GM23338 (cell line): ENCODE measurements at regions not wholly inside any gene's neighbourhood (a gene's known extent, or its start where the extent isn't known, plus 50 kb on each side); places are given as distances from the start of the nearest gene placed in this dataset.
"Not testable (repeated sequence)": the region's sequence is repeated elsewhere in the genome, so short reads cannot be mapped to it uniquely, and the experiment has no call there.

Source experiments
- ATAC-seq: fragments of 200-7000 bp; cut with Tn5 transposase; 3 replicates; pipeline ENCODE4 v1.9.1; 2020
- DNase-seq: peaks from one replicate; pipeline ENCODE4 v3.0.0-alpha.2; 2015; ENCODE audit warnings: low spot score
- H2AFZ ChIP-seq: fragments of 200-600 bp; sonication (generic); 2 replicates; pipeline ENCODE4 v1.8.0; 2016; ENCODE audit warnings: antibody characterized with exemption, mild to moderate bottlenecking, moderate library complexity
- H3F3A ChIP-seq: fragments of 200-600 bp; sonication (generic); replicated peaks from 2 replicates; pipeline ENCODE4 v1.8.0; 2017; ENCODE audit warnings: antibody characterized with exemption, mixed run types, low read depth
- H3K27ac ChIP-seq: fragments of 200-600 bp; sonication (generic); 2 replicates; pipeline ENCODE4 v1.6.1; 2016; ENCODE audit warnings: low read depth
- H3K27me3 ChIP-seq: fragments of 200-600 bp; sonication (generic); 2 replicates; pipeline ENCODE4 v1.8.0; 2016; ENCODE audit warnings: mild to moderate bottlenecking, mixed run types, moderate library complexity; ENCODE audit not compliant: insufficient read depth
- H3K36me3 ChIP-seq: fragments of 200-600 bp; sonication (generic); 2 replicates; pipeline ENCODE4 v1.8.0; 2016; ENCODE audit warnings: mild to moderate bottlenecking; ENCODE audit not compliant: insufficient read depth
- H3K4me1 ChIP-seq: fragments of 200-600 bp; sonication (generic); 2 replicates; pipeline ENCODE4 v1.8.0; 2016; ENCODE audit warnings: mild to moderate bottlenecking, moderate library complexity; ENCODE audit not compliant: insufficient read depth
- H3K4me2 ChIP-seq: fragments of 200-600 bp; sonication (generic); 2 replicates; pipeline ENCODE4 v1.7.1; 2017; ENCODE audit warnings: mixed run types
- H3K4me3 ChIP-seq: fragments of 200-600 bp; sonication (generic); 2 replicates; pipeline ENCODE4 v1.6.1; 2016; ENCODE audit warnings: mixed run types
- H3K79me2 ChIP-seq: fragments of 200-600 bp; sonication (generic); replicated peaks from 2 replicates; pipeline ENCODE4 v1.8.0; 2017; ENCODE audit warnings: mild to moderate bottlenecking; ENCODE audit not compliant: insufficient read depth
- H3K9me2 ChIP-seq: fragments of 200-600 bp; sonication (generic); 2 replicates; pipeline ENCODE4 v1.8.0; 2017; ENCODE audit not compliant: insufficient read depth
- H4K20me1 ChIP-seq: fragments of 200-600 bp; sonication (generic); replicated peaks from 2 replicates; pipeline ENCODE4 v1.8.0; 2017; ENCODE audit warnings: mild to moderate bottlenecking; ENCODE audit not compliant: insufficient read depth
- H3K27ac Mint-ChIP-seq: 2 replicates; pipeline ENCODE4 v1.8.0; 2020; ENCODE audit warnings: inconsistent platforms, mild to moderate bottlenecking, moderate library complexity, mixed read lengths
- H3K27me3 Mint-ChIP-seq: 3 replicates; pipeline ENCODE4 v1.8.0; 2022; ENCODE audit warnings: low read depth, mild to moderate bottlenecking, moderate library complexity, mixed read lengths, inconsistent platforms; ENCODE audit not compliant: insufficient read depth, poor library complexity
- H3K36me3 Mint-ChIP-seq: 3 replicates; pipeline ENCODE4 v1.8.0; 2021; ENCODE audit warnings: low read depth, mild to moderate bottlenecking, inconsistent platforms, moderate library complexity, mixed read lengths
- H3K4me1 Mint-ChIP-seq: 3 replicates; pipeline ENCODE4 v1.8.0; 2020; ENCODE audit warnings: mild to moderate bottlenecking, inconsistent platforms, mixed read lengths
- H3K4me3 Mint-ChIP-seq: 3 replicates; pipeline ENCODE4 v1.8.0; 2021; ENCODE audit warnings: moderate library complexity, mild to moderate bottlenecking, inconsistent platforms, mixed read lengths
- H3K9me3 Mint-ChIP-seq: 3 replicates; pipeline ENCODE4 v1.8.0; 2020; ENCODE audit warnings: moderate library complexity, mild to moderate bottlenecking, inconsistent platforms, mixed read lengths
- CREB1 ChIP-seq: fragments of 250-450 bp; sonication (Bioruptor Pico); IDR thresholded peaks from 2 replicates; pipeline ENCODE4 v1.5.0; 2020; ENCODE audit warnings: low read depth, mild to moderate bottlenecking, moderate library complexity
- EZH2 ChIP-seq: fragments of 200-600 bp; sonication (generic); IDR thresholded peaks from one replicate; pipeline ENCODE4 v1.8.0; 2017; ENCODE audit warnings: antibody characterized with exemption, mild to moderate bottlenecking, low read depth; ENCODE audit not compliant: unreplicated experiment
- EZH2phosphoT487 ChIP-seq: fragments of 200-600 bp; sonication (generic); IDR thresholded peaks from one replicate; pipeline ENCODE4 v1.8.1; 2018; ENCODE audit warnings: antibody characterized with exemption; ENCODE audit not compliant: unreplicated experiment
- NANOG ChIP-seq: IDR thresholded peaks from 2 replicates; pipeline ENCODE4 v1.6.1; 2016; ENCODE audit warnings: antibody characterized with exemption, borderline replicate concordance
- POLR2AphosphoS5 ChIP-seq: IDR thresholded peaks from 2 replicates; pipeline ENCODE4 v1.6.1; 2016; ENCODE audit warnings: antibody characterized with exemption, low read depth
- STAT1 ChIP-seq: IDR thresholded peaks from one replicate; pipeline ENCODE4 v1.6.1; 2016; ENCODE audit warnings: antibody characterized with exemption; ENCODE audit not compliant: unreplicated experiment
- ZNF114 ChIP-seq: fragments of 250-450 bp; sonication (Bioruptor Pico); IDR thresholded peaks from 2 replicates; pipeline ENCODE4 v1.5.0; 2020; ENCODE audit warnings: mild to moderate bottlenecking, moderate library complexity
- ZNF331 ChIP-seq: fragments of 250-450 bp; sonication (Bioruptor Pico); IDR thresholded peaks from 2 replicates; pipeline ENCODE4 v1.5.0; 2020; ENCODE audit warnings: low read depth, mild to moderate bottlenecking, moderate library complexity
- ZNF462 ChIP-seq: fragments of 250-450 bp; sonication (Bioruptor Pico); IDR thresholded peaks from 2 replicates; pipeline ENCODE4 v1.5.0; 2020; ENCODE audit warnings: mild to moderate bottlenecking, moderate library complexity
- TF ChIP-seq, protein P1 (sequence below): IDR thresholded peaks from one replicate; pipeline ENCODE4 v1.6.1; 2018; ENCODE audit warnings: antibody characterized with exemption; ENCODE audit not compliant: unreplicated experiment

GRCh38 chr18:66005831-66006588, 255.2 kb downstream of the CDH7 start:
- no peak overlapping the region for H3K4me2 ChIP-seq
- Mint-ChIP-seq H3K36me3 (peaks cover 7% of the 10 kb centered on the region; the same call in 1 of the 3 replicates), H3K27ac (no peak overlapping the region), H3K9me3 (peaks cover 10% of the 10 kb centered on the region), H3K4me3 (no peak overlapping the region), H3K4me1 (no peaks in the 10 kb centered on the region), H3K27me3 (peaks cover 2% of the 10 kb centered on the region)
- H3K79me2 ChIP-seq, result no peaks in the 10 kb centered on the region
- ATAC-seq (no peak), DNase-seq (no peak)
- H3K4me3 ChIP-seq, result no peak overlapping the region
- H3K27me3 ChIP-seq, result no peaks in the 10 kb centered on the region
- H4K20me1 ChIP-seq, result no peaks in the 10 kb centered on the region
- no peak overlapping the region for H3K27ac ChIP-seq
- no peaks in the 10 kb centered on the region for H3K4me1 ChIP-seq
- no peaks in the 10 kb centered on the region for H3K36me3 ChIP-seq
- no peaks in the 10 kb centered on the region for H3F3A ChIP-seq
- TF ChIP-seq EZH2phosphoT487 (no peak), EZH2 (no peak), POLR2AphosphoS5 (no peak), CREB1 (no peak), ZNF462 (CRISPR knock-in tag) (no peak), ZNF331 (no peak), ZNF114 (no peak), STAT1 (no peak), NANOG (no peak)
- TF ChIP-seq, protein P1, sequence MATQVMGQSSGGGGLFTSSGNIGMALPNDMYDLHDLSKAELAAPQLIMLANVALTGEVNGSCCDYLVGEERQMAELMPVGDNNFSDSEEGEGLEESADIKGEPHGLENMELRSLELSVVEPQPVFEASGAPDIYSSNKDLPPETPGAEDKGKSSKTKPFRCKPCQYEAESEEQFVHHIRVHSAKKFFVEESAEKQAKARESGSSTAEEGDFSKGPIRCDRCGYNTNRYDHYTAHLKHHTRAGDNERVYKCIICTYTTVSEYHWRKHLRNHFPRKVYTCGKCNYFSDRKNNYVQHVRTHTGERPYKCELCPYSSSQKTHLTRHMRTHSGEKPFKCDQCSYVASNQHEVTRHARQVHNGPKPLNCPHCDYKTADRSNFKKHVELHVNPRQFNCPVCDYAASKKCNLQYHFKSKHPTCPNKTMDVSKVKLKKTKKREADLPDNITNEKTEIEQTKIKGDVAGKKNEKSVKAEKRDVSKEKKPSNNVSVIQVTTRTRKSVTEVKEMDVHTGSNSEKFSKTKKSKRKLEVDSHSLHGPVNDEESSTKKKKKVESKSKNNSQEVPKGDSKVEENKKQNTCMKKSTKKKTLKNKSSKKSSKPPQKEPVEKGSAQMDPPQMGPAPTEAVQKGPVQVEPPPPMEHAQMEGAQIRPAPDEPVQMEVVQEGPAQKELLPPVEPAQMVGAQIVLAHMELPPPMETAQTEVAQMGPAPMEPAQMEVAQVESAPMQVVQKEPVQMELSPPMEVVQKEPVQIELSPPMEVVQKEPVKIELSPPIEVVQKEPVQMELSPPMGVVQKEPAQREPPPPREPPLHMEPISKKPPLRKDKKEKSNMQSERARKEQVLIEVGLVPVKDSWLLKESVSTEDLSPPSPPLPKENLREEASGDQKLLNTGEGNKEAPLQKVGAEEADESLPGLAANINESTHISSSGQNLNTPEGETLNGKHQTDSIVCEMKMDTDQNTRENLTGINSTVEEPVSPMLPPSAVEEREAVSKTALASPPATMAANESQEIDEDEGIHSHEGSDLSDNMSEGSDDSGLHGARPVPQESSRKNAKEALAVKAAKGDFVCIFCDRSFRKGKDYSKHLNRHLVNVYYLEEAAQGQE, result no peak
- no peaks in the 10 kb centered on the region for H3K9me2 ChIP-seq
- no peak overlapping the region for H2AFZ ChIP-seq

- H3K4me1 Mint-ChIP-seq, H4K20me1 ChIP-seq, H3K36me3 ChIP-seq, H3K9me3 Mint-ChIP-seq, H3K36me3 Mint-ChIP-seq, H3K27me3 Mint-ChIP-seq, H3K4me2 ChIP-seq, H3K9me2 ChIP-seq, ATAC-seq, H3K4me3 Mint-ChIP-seq, H3K79me2 ChIP-seq, H2AFZ ChIP-seq, H3K27me3 ChIP-seq, DNase-seq, H3K4me3 ChIP-seq, H3F3A ChIP-seq, H3K27ac Mint-ChIP-seq, H3K4me1 ChIP-seq, H3K27ac ChIP-seq: not testable (repeated sequence)
Observed at GRCh38 chr18:65998971-65999700, 248.3 kb downstream of the CDH7 start.
